Endothelial cell of umbilical vein (primary cell): ENCODE measurements at regions not wholly inside any gene's neighbourhood (a gene's known extent, or its start where the extent isn't known, plus 50 kb on each side); places are given as distances from the start of the nearest gene placed in this dataset.

Experiments
- BruUV-seq: library from RNA; stranded (reverse); fragments of 400-500 nt; replicated peaks from 2 replicates; lab custom pipeline; 2021; lab: Mats Ljungman, UMichigan
- CTCF ChIA-PET: fragments of 300-600, 350-600 bp; sonication (Branson Sonifier 250); formaldehyde crosslinking; loops from one replicate; lab custom pipeline; 2021; ENCODE audit warnings: antibody characterized with exemption, inconsistent platforms; lab: Charles Lee
- POLR2A ChIA-PET: fragments of 300-600, 350-600 bp; sonication (Branson Sonifier 250); formaldehyde crosslinking; loops from one replicate; lab custom pipeline; 2021; ENCODE audit warnings: antibody characterized with exemption, inconsistent platforms; lab: Charles Lee
- DNase-seq: peaks from one replicate; pipeline ENCODE4 v3.0.0-alpha.2; 2011; ENCODE audit warnings: low read depth, low spot score
- FAIRE-seq: peaks from 2 replicates; lab custom pipeline; 2011; peaks lifted over from hg19 to GRCh38; lab: Jason Lieb, UNC
- H2AFZ ChIP-seq: 2 replicates; pipeline ENCODE4 v1.6.0; 2012; ENCODE audit warnings: low read depth, low read length, control low read depth, inconsistent platforms
- H3K27ac ChIP-seq: 2 replicates; pipeline ENCODE4 v1.5.1; 2011; ENCODE audit warnings: low read depth, mild to moderate bottlenecking, control low read depth, low read length, moderate library complexity; ENCODE audit not compliant: insufficient read depth
- H3K27me3 ChIP-seq, 2 experiments: 2 replicates each; pipeline versions ENCODE4 v1.6.0 to v1.6.1; 2011; ENCODE audit warnings: low read length in 2 of 2, mixed read lengths in 1 of 2; ENCODE audit not compliant: control insufficient read depth in 2 of 2, insufficient read depth in 2 of 2
- H3K36me3 ChIP-seq, 2 experiments: 2 replicates in 1 of 2; 3 replicates in 1 of 2; pipeline ENCODE4 v1.5.1; 2011; ENCODE audit warnings: low read length in 2 of 2, mild to moderate bottlenecking in 1 of 2, moderate library complexity in 1 of 2; ENCODE audit not compliant: control insufficient read depth in 2 of 2, insufficient read depth in 2 of 2; ENCODE audit errors: extremely low read depth in 1 of 2
- H3K4me1 ChIP-seq: 3 replicates; pipeline ENCODE4 v1.5.1; 2011; ENCODE audit warnings: mild to moderate bottlenecking, low read length; ENCODE audit not compliant: control insufficient read depth, insufficient read depth; ENCODE audit errors: extremely low read depth
- H3K4me2 ChIP-seq: 2 replicates; pipeline ENCODE4 v1.6.1; 2011; ENCODE audit warnings: low read length, control low read depth, mixed read lengths; ENCODE audit not compliant: insufficient read depth
- H3K4me3 ChIP-seq, 3 experiments: fragments of 200-600 bp in 1 of 3; sonication (generic), shearing (Covaris generic) in 1 of 3; replicated peaks in 1 of 3; 2 replicates each; pipeline ENCODE4 v1.5.1; 2011 to 2016; ENCODE audit warnings: control low read depth in 3 of 3, low read length in 3 of 3, mild to moderate bottlenecking in 2 of 3, inconsistent platforms in 1 of 3, low read depth in 1 of 3, moderate library complexity in 1 of 3; ENCODE audit not compliant: insufficient read depth in 1 of 3
- H3K79me2 ChIP-seq: 2 replicates; pipeline ENCODE4 v1.6.0; 2012; ENCODE audit warnings: low read length, inconsistent platforms; ENCODE audit not compliant: control insufficient read depth, insufficient read depth
- H3K9ac ChIP-seq: replicated peaks from 2 replicates; pipeline ENCODE3; 2011; ENCODE audit warnings: low read length, control low read depth; ENCODE audit not compliant: insufficient read depth; ENCODE audit errors: extremely low read depth
- H3K9me1 ChIP-seq: replicated peaks from 3 replicates; pipeline ENCODE4 v1.6.0; 2011; ENCODE audit warnings: mild to moderate bottlenecking, low read length; ENCODE audit not compliant: control insufficient read depth, insufficient read depth; ENCODE audit errors: extremely low read depth
- H3K9me3 ChIP-seq: replicated peaks from 2 replicates; pipeline ENCODE4 v1.5.1; 2012; ENCODE audit warnings: low read length, inconsistent platforms; ENCODE audit not compliant: control insufficient read depth, insufficient read depth
- H4K20me1 ChIP-seq: replicated peaks from 2 replicates; pipeline ENCODE3; 2011; ENCODE audit warnings: mild to moderate bottlenecking, low read length; ENCODE audit not compliant: control insufficient read depth, insufficient read depth; ENCODE audit errors: extremely low read depth
- EZH2 ChIP-seq: IDR thresholded peaks from 2 replicates; pipeline ENCODE4 v1.6.1; 2012; ENCODE audit warnings: borderline replicate concordance, low read depth, mild to moderate bottlenecking, moderate library complexity, low read length, inconsistent platforms; ENCODE audit not compliant: severe bottlenecking
- FOS ChIP-seq: IDR thresholded peaks from 2 replicates; pipeline ENCODE4 v1.6.1; 2011; ENCODE audit warnings: mild to moderate bottlenecking, low read length, moderate library complexity, borderline replicate concordance; ENCODE audit not compliant: insufficient read depth
- GATA2 ChIP-seq: IDR thresholded peaks from 2 replicates; pipeline ENCODE4 v1.7.0; 2011; ENCODE audit warnings: low read depth, mild to moderate bottlenecking, moderate library complexity, mixed read lengths, low read length; ENCODE audit not compliant: insufficient read length, insufficient read depth
- JUN ChIP-seq: IDR thresholded peaks from 2 replicates; pipeline ENCODE4 v1.6.1; 2011; ENCODE audit warnings: borderline replicate concordance, low read depth; ENCODE audit not compliant: insufficient read length, insufficient read depth
- MYC ChIP-seq: IDR thresholded peaks from one replicate; pipeline ENCODE4 v1.6.1; 2011; ENCODE audit warnings: mild to moderate bottlenecking, low read depth, low read length
- POLR2A ChIP-seq: IDR thresholded peaks from 2 replicates; pipeline ENCODE4 v1.6.1; 2012; ENCODE audit warnings: low read depth, mild to moderate bottlenecking, control low read depth, low read length
- dilution Hi-C: fragments of 300-500 bp; cut with MboI; formaldehyde crosslinking; loops from one replicate; pipeline ENCODE4 v1.15.0; 2019; ENCODE audit warnings: low sequenced_read_pairs; ENCODE audit not compliant: extremely low pct_ligation_motif_present
- intact Hi-C: fragments of 100-400 bp; cut with micrococcal nuclease; formaldehyde crosslinking; loops from one replicate; pipeline ENCODE4 v1.10.0; 2022
- TF ChIP-seq, protein P1 (sequence below), 2 donors: IDR thresholded peaks; 1 replicate in 1 of 2; 2 replicates in 1 of 2; pipeline ENCODE4 v1.5.1; 2011; ENCODE audit warnings: low read length in 2 of 2, mild to moderate bottlenecking in 2 of 2, moderate library complexity in 2 of 2, control low read depth in 1 of 2, inconsistent platforms in 1 of 2, low read depth in 1 of 2; ENCODE audit not compliant: insufficient read depth in 1 of 2; ENCODE audit errors: extremely low read depth in 1 of 2

DNA sequence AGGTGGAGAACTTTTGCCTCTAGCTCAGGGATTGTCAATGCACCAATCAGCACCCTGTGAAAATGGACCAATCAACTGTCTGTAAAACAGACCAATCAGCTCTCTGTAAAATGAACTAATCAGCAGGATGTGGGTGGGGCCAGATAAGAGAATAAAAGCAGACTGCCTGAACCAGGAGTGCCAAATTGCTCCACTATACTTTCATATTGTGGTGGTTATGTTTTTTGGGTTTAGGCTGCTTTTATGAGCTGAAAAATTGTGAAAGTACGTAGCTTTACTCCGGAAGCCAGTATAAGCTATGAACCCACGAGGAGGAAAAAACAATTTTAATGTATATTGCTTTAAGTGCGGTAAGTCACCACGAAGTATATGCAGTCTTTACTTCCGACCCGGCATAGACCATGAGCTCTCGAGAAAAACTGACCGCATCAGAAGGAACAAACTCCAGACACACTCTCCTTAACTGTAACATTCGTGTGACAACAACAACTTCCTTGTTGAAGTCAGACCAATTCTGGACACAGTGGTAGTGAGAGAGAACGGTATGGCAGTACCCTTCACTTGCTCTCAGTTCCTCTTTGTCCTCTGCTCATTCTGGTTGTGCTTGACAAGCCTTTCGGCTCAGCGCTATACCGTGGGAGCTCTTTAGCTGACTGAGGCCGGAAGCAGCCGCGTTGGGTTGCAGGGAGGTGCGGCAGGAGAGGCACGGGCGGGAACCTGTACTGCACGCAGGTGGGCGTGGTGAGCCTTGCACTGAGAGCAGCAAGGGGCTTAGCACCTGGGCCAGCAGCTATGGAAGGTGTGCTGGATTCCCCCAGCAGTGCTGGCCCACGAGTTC lies 81.9 kb upstream of the E2F3 start:
- no TSS peak for BruUV-seq
- Histone ChIP-seq H4K20me1 (no peaks in the 10 kb centered on the region), H3K4me2 (no peak overlapping the region), H3K9me3 (no peaks in the 10 kb centered on the region), H3K27ac (no peak overlapping the region), H2AFZ (no peak overlapping the region), H3K79me2 (no peaks in the 10 kb centered on the region), H3K4me3 (no peak overlapping the region), H3K9me1 (no peaks in the 10 kb centered on the region), H3K27me3 (no peaks in the 10 kb centered on the region), H3K36me3 (no peaks in the 10 kb centered on the region), H3K9ac (no peak overlapping the region), H3K4me1 (no peaks in the 10 kb centered on the region)
- FAIRE-seq = no peak
- ChIA-PET CTCF (no interaction called here), POLR2A (no interaction called here)
- TF ChIP-seq MYC (no peak), GATA2 (no peak), JUN (no peak), POLR2A (no peak), FOS (no peak), EZH2 (no peak)
- TF ChIP-seq, protein P1, sequence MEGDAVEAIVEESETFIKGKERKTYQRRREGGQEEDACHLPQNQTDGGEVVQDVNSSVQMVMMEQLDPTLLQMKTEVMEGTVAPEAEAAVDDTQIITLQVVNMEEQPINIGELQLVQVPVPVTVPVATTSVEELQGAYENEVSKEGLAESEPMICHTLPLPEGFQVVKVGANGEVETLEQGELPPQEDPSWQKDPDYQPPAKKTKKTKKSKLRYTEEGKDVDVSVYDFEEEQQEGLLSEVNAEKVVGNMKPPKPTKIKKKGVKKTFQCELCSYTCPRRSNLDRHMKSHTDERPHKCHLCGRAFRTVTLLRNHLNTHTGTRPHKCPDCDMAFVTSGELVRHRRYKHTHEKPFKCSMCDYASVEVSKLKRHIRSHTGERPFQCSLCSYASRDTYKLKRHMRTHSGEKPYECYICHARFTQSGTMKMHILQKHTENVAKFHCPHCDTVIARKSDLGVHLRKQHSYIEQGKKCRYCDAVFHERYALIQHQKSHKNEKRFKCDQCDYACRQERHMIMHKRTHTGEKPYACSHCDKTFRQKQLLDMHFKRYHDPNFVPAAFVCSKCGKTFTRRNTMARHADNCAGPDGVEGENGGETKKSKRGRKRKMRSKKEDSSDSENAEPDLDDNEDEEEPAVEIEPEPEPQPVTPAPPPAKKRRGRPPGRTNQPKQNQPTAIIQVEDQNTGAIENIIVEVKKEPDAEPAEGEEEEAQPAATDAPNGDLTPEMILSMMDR (IDR thresholded peaks at IDR 0.05; ENCODE audit: extremely low read depth in 1 of 2, insufficient read depth in 1 of 2, low read depth in 1 of 2, low read length in 2 of 2) = no peak
- intact Hi-C loops (no loop called here), dilution Hi-C loops (no loop called here)
- no peak for DNase-seq
